MM.1S (cell line): ENCODE measurements at regions not wholly inside any gene's neighbourhood (a gene's known extent, or its start where the extent isn't known, plus 50 kb on each side); places are given as distances from the start of the nearest gene placed in this dataset.

Experiments
- DNase-seq: peaks from one replicate; pipeline ENCODE4 v3.0.0-alpha.2; 2015
- H2AFZ ChIP-seq: fragments of 300-600 bp; sonication (generic); 2 replicates; pipeline ENCODE4 v1.6.0; 2016; ENCODE audit warnings: antibody characterized with exemption, low read length
- H3F3A ChIP-seq: fragments of 300-600 bp; sonication (generic); 2 replicates; pipeline ENCODE4 v1.6.1; 2016; ENCODE audit warnings: mild to moderate bottlenecking, antibody characterized with exemption, low read length, moderate library complexity, mixed read lengths; ENCODE audit not compliant: insufficient read depth
- H3K27ac ChIP-seq: fragments of 300-600 bp; sonication (generic); 2 replicates; pipeline ENCODE4 v1.5.1; 2016; ENCODE audit warnings: mild to moderate bottlenecking, low read length
- H3K27me3 ChIP-seq: fragments of 300-600 bp; sonication (generic); replicated peaks from 2 replicates; pipeline ENCODE4 v1.6.0; 2016; ENCODE audit warnings: low read length; ENCODE audit not compliant: insufficient read depth
- H3K36me3 ChIP-seq: fragments of 300-600 bp; sonication (generic); replicated peaks from 2 replicates; pipeline ENCODE4 v1.6.1; 2016; ENCODE audit warnings: mild to moderate bottlenecking, low read length, mixed read lengths; ENCODE audit not compliant: insufficient read depth
- H3K4me1 ChIP-seq: fragments of 300-600 bp; sonication (generic); 2 replicates; pipeline ENCODE4 v1.6.1; 2016; ENCODE audit warnings: low read length, mixed read lengths
- H3K4me2 ChIP-seq: fragments of 300-600 bp; sonication (generic); 2 replicates; pipeline ENCODE4 v1.6.0; 2016; ENCODE audit warnings: low read depth, low read length
- H3K4me3 ChIP-seq: fragments of 300-600 bp; sonication (generic); 2 replicates; pipeline ENCODE4 v1.5.1; 2016; ENCODE audit warnings: low read length, mixed read lengths
- H3K79me2 ChIP-seq: fragments of 300-600 bp; sonication (generic); 2 replicates; pipeline ENCODE4 v1.6.1; 2016; ENCODE audit warnings: mixed run types, low read length, mixed read lengths
- H3K9ac ChIP-seq: fragments of 300-600 bp; sonication (generic); 2 replicates; pipeline ENCODE4 v1.6.1; 2016; ENCODE audit warnings: low read length, mixed read lengths
- H3K9me2 ChIP-seq: fragments of 300-600 bp; sonication (generic); replicated peaks from 2 replicates; pipeline ENCODE4 v1.6.1; 2016; ENCODE audit warnings: mild to moderate bottlenecking, low read length, mixed read lengths; ENCODE audit not compliant: insufficient read depth
- H3K9me3 ChIP-seq: fragments of 300-600 bp; sonication (generic); replicated peaks from 2 replicates; pipeline ENCODE4 v1.6.1; 2016; ENCODE audit warnings: mild to moderate bottlenecking, low read length, mixed read lengths; ENCODE audit not compliant: insufficient read depth
- H4K20me1 ChIP-seq: fragments of 300-600 bp; sonication (generic); 2 replicates; pipeline ENCODE4 v1.6.1; 2016; ENCODE audit warnings: mild to moderate bottlenecking, low read length, moderate library complexity, mixed read lengths; ENCODE audit not compliant: insufficient read depth
- EZH2 ChIP-seq: fragments of 300-600 bp; sonication (generic); optimal IDR thresholded peaks from 2 replicates; pipeline ENCODE3; 2017; ENCODE audit warnings: low read depth, mild to moderate bottlenecking, antibody characterized with exemption, low read length, mixed read lengths
- EZH2phosphoT487 ChIP-seq: fragments of 300-600 bp; sonication (generic); IDR thresholded peaks from 2 replicates; pipeline ENCODE4 v1.6.1; 2018; ENCODE audit warnings: antibody characterized with exemption, low read length
- TF ChIP-seq, protein P1 (sequence below): fragments of 300-600 bp; sonication (generic); IDR thresholded peaks from 2 replicates; pipeline ENCODE4 v1.5.1; 2016; ENCODE audit warnings: antibody characterized with exemption, low read length, mixed read lengths

DNA sequence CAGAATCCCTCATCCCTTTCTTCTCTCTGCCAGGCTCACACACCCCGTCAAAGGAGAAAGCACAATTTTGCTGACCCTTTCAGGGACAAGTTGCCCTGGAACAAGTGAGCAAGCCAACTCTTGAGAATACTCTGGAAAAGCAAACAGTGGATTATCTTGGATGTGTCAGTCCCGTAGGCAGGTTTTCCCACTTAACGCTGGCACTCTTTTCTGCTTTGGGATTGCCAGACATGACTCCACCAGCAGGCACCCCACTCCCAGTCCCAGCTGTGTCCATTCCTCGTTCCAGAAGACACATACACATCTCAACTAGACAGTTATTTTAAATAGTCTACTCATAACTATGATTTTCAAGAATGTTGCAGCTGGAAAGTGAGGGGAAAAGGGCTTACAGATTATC, 145.5 kb upstream of the CDKN3 start:
- Histone ChIP-seq H3K79me2 (no peaks in the 10 kb centered on the region), H3K4me3 (no peak overlapping the region), H3K36me3 (no peaks in the 10 kb centered on the region), H3K27ac (no peak overlapping the region), H4K20me1 (no peaks in the 10 kb centered on the region), H3F3A (no peaks in the 10 kb centered on the region), H3K9me3 (no peaks in the 10 kb centered on the region), H3K9me2 (no peaks in the 10 kb centered on the region), H3K4me2 (no peak overlapping the region), H3K27me3 (no peaks in the 10 kb centered on the region), H2AFZ (no peak overlapping the region), H3K9ac (no peak overlapping the region), H3K4me1 (no peaks in the 10 kb centered on the region)
- DNase-seq = no peak
- TF ChIP-seq, protein P1, sequence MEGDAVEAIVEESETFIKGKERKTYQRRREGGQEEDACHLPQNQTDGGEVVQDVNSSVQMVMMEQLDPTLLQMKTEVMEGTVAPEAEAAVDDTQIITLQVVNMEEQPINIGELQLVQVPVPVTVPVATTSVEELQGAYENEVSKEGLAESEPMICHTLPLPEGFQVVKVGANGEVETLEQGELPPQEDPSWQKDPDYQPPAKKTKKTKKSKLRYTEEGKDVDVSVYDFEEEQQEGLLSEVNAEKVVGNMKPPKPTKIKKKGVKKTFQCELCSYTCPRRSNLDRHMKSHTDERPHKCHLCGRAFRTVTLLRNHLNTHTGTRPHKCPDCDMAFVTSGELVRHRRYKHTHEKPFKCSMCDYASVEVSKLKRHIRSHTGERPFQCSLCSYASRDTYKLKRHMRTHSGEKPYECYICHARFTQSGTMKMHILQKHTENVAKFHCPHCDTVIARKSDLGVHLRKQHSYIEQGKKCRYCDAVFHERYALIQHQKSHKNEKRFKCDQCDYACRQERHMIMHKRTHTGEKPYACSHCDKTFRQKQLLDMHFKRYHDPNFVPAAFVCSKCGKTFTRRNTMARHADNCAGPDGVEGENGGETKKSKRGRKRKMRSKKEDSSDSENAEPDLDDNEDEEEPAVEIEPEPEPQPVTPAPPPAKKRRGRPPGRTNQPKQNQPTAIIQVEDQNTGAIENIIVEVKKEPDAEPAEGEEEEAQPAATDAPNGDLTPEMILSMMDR = no peak
- TF ChIP-seq EZH2phosphoT487 (no peak), EZH2 (no peak)

DNA sequence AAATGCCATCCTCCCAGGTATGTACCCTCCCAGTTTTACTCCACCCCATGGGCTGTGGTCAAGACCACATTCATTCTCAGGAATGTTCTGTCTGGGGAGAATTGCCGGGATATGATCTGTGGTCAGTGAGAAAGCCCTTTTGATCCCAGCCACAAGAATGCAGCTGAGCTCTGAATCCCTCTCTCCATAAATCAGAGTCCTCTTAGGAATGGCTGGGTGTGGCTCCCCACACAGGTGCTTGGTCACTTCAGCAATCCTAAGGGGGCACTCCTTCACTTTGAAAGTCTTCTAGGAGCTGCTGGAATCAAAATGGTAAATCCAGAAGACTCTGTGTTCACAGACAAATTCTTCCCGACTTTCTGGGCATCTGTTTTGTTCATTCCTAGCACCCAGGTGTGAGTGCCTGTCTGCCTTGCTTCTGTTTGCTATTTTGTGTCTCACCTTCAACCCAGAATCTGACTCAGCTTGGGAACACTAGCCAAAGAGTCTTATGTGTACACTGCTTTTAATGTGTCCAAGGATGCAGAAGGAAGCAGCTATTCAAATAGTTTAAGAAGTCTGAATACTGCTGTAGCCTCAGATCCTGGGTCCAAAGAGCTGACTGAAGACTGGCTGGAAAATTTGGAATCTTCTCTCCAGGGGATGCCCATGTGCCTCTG, 144.6 kb upstream of the CDKN3 start:
- DNase-seq = no peak
- no peak overlapping the region for H3K27ac ChIP-seq
- H2AFZ ChIP-seq = no peak overlapping the region
- H3K36me3 ChIP-seq = no peaks in the 10 kb centered on the region
- no peak overlapping the region for H3K4me2 ChIP-seq
- H4K20me1 ChIP-seq = no peaks in the 10 kb centered on the region
- H3K9me3 ChIP-seq = no peaks in the 10 kb centered on the region
- H3K79me2 ChIP-seq = no peaks in the 10 kb centered on the region
- no peaks in the 10 kb centered on the region for H3K4me1 ChIP-seq
- no peak overlapping the region for H3K9ac ChIP-seq
- TF ChIP-seq EZH2phosphoT487 = no peak
- TF ChIP-seq, protein P1 = no peak
- no peak for TF ChIP-seq EZH2
- no peaks in the 10 kb centered on the region for H3K27me3 ChIP-seq
- H3K4me3 ChIP-seq = no peak overlapping the region
- no peaks in the 10 kb centered on the region for H3F3A ChIP-seq
- H3K9me2 ChIP-seq = no peaks in the 10 kb centered on the region

DNA sequence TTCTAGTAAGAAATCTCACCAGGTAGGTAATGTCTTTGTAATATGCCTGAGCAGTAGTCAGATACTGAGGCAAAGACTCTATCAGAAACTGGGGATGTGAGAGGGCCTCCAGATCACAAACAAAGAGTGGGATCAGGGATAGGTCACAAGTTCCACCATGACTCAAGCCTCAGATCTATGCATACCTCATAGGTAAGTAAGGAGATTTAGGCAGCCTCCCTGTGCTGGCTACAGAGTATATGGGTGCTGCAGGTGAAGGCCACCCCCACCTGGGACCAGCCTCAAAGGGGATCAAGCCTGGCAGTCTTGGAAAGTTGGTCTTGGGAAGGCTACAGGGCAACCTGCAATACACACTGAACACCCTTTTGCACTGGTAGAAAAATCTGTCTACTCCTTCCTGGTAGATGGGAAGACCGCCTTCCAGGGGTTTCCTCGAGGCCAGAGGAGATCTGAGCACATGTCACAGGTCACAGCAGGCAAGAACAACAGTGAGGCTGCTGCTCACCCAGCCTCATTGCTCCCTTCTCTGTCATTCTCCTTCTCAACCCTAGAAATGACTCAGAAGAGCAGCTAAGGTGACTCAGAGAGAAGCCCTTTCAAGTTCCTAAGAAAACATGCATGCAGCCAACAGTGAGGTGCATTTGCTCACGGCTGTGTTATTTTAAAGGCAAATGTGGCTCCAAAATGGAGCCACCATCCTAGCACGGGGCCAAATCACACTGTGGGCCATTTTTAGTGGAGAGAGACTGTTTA, 143.4 kb upstream of the CDKN3 start:
- Histone ChIP-seq H3K9ac (no peak overlapping the region), H4K20me1 (no peaks in the 10 kb centered on the region), H3K4me1 (no peaks in the 10 kb centered on the region), H3K4me2 (no peak overlapping the region), H3K27ac (no peak overlapping the region), H3K27me3 (no peaks in the 10 kb centered on the region), H3K4me3 (no peak overlapping the region), H2AFZ (no peak overlapping the region), H3K9me2 (no peaks in the 10 kb centered on the region), H3K9me3 (no peaks in the 10 kb centered on the region), H3F3A (no peaks in the 10 kb centered on the region), H3K36me3 (no peaks in the 10 kb centered on the region), H3K79me2 (no peaks in the 10 kb centered on the region)
- DNase-seq = no peak
- no peak for TF ChIP-seq EZH2phosphoT487
- TF ChIP-seq, protein P1 = no peak
- TF ChIP-seq EZH2 = no peak
